KBM-7 (cell line): ENCODE measurements at regions not wholly inside any gene's neighbourhood (a gene's known extent, or its start where the extent isn't known, plus 50 kb on each side); places are given as distances from the start of the nearest gene placed in this dataset.
"Not testable (repeated sequence)": the region's sequence is repeated elsewhere in the genome, so short reads cannot be mapped to it uniquely, and the experiment has no call there.

Experiments
- DNase-seq: peaks from one replicate; pipeline ENCODE4 v3.0.0-alpha.2; 2015
- in situ Hi-C: fragments of 300-500 bp; cut with MboI; formaldehyde crosslinking; loops from 2 replicates; pipeline ENCODE4 v1.14.3; 2020; ENCODE audit warnings: low sequenced_read_pairs, low pct_unique_long_range_greater_than_20kb, mixed read lengths

GRCh38 chr6:51182827-51183226 lies 364.2 kb downstream of the TFAP2B start:
- in situ Hi-C loops: no loop called here
- no peak for DNase-seq

- no peak for DNase-seq
Observed at GRCh38 chr6:51184046-51184445, 365.4 kb downstream of the TFAP2B start.

GRCh38 chr6:51193163-51193562 lies 374.5 kb downstream of the TFAP2B start:
- in situ Hi-C loops, DNase-seq: not testable (repeated sequence)

More at GRCh38 chr6:51184046-51184445, 365.4 kb downstream of the TFAP2B start:
- in situ Hi-C loops: no loop called here

GRCh38 chr6:51199105-51199552 lies 380.5 kb downstream of the TFAP2B start:
- in situ Hi-C loops: no loop called here
- DNase-seq: no peak

- in situ Hi-C loops: no loop called here
- DNase-seq: no peak
Observed at GRCh38 chr6:51199733-51200260, 381.1 kb downstream of the TFAP2B start.

GRCh38 chr6:51200676-51201075 lies 382.0 kb downstream of the TFAP2B start:
- DNase-seq: no peak
- in situ Hi-C loops: no loop called here

- DNase-seq, in situ Hi-C loops: not testable (repeated sequence)
Observed at GRCh38 chr6:51202653-51203052, 384.0 kb downstream of the TFAP2B start.

- no peak for DNase-seq
- in situ Hi-C loops: no loop called here
Observed at GRCh38 chr6:51203504-51203903, 384.8 kb downstream of the TFAP2B start.

GRCh38 chr6:51206686-51207085 lies 388.0 kb downstream of the TFAP2B start:
- DNase-seq, in situ Hi-C loops: not testable (repeated sequence)

GRCh38 chr6:51209651-51210050 lies 391.0 kb downstream of the TFAP2B start:
- in situ Hi-C loops: no loop called here
- no peak for DNase-seq

- no peak for DNase-seq
- in situ Hi-C loops: no loop called here
Observed at GRCh38 chr6:51213811-51214210, 395.1 kb downstream of the TFAP2B start.

- no peak for DNase-seq
- in situ Hi-C loops: no loop called here
Observed at GRCh38 chr6:51214442-51214841, 395.8 kb downstream of the TFAP2B start.

GRCh38 chr6:51218181-51218580 lies 399.5 kb downstream of the TFAP2B start:
- in situ Hi-C loops: no loop called here

GRCh38 chr6:51224580-51225240 lies 406.0 kb downstream of the TFAP2B start:
- in situ Hi-C loops, DNase-seq: not testable (repeated sequence)

More at GRCh38 chr6:51218181-51218580, 399.5 kb downstream of the TFAP2B start:
- no peak for DNase-seq

- no peak for DNase-seq
- in situ Hi-C loops: no loop called here
Observed at GRCh38 chr6:51241376-51241775, 422.7 kb downstream of the TFAP2B start.

- DNase-seq: no peak
- in situ Hi-C loops: no loop called here
Observed at GRCh38 chr6:51249798-51250197, 431.1 kb downstream of the TFAP2B start.

- in situ Hi-C loops: no loop called here
- no peak for DNase-seq
Observed at GRCh38 chr6:51250317-51250716, 431.6 kb downstream of the TFAP2B start.

- in situ Hi-C loops: no loop called here
- DNase-seq: no peak
Observed at GRCh38 chr6:51257938-51258337, 439.3 kb downstream of the TFAP2B start.

- no peak for DNase-seq
- in situ Hi-C loops: no loop called here
Observed at GRCh38 chr6:51260003-51260402, 441.3 kb downstream of the TFAP2B start.

GRCh38 chr6:51261691-51262090 lies 443.0 kb downstream of the TFAP2B start:
- in situ Hi-C loops: no loop called here

GRCh38 chr6:51265426-51265825 lies 446.8 kb downstream of the TFAP2B start:
- in situ Hi-C loops: no loop called here

More at GRCh38 chr6:51261691-51262090, 443.0 kb downstream of the TFAP2B start:
- no peak for DNase-seq

More at GRCh38 chr6:51265426-51265825, 446.8 kb downstream of the TFAP2B start:
- peak; percentile 58 for DNase-seq
